ENCODE measurements at regions not wholly inside any gene's neighbourhood (a gene's known extent, or its start where the extent isn't known, plus 50 kb on each side); places are given as distances from the start of the nearest gene placed in this dataset.

GRCh38 chr4:145251391-145251790, 71.0 kb upstream of the OTUD4 start:
- H3K9ac ChIP-seq (ENCODE audit: low read depth, low read length, poor library complexity, severe bottlenecking), result no peak overlapping the region
- H3K9me2 ChIP-seq (replicated peaks; ENCODE audit: low read depth, low read length), result no peaks in the 10 kb centered on the region
- H4K20me1 ChIP-seq (ENCODE audit: insufficient read depth, low read length, poor library complexity, severe bottlenecking), result no peaks in the 10 kb centered on the region
- no peaks in the 10 kb centered on the region for H3F3A ChIP-seq (ENCODE audit: low read depth)
- H3K27me3 ChIP-seq (ENCODE audit: insufficient read depth, low read length, poor library complexity, severe bottlenecking), result no peaks in the 10 kb centered on the region
- no peaks in the 10 kb centered on the region for H3K36me3 ChIP-seq (ENCODE audit: insufficient read depth, low read length)
- no peak for TF ChIP-seq EZH2phosphoT487 (IDR thresholded peaks at IDR 0.05; ENCODE audit: borderline replicate concordance)
- no peak for TF ChIP-seq CTCF (conservative IDR thresholded peaks at IDR 0.05; ENCODE audit: low read length)
- H3K79me2 ChIP-seq (ENCODE audit: insufficient read depth, low read length), result no peaks in the 10 kb centered on the region
- no peak overlapping the region for H3K4me3 ChIP-seq (ENCODE audit: low read length, poor library complexity, severe bottlenecking)
- H3K4me2 ChIP-seq (ENCODE audit: low read depth, low read length, poor library complexity, severe bottlenecking), result no peak overlapping the region
- H3K9me3 ChIP-seq (ENCODE audit: insufficient read depth, low read depth, low read length), result no peaks in the 10 kb centered on the region
- H2AFZ ChIP-seq (ENCODE audit: low read length), result no peak overlapping the region
- H3K4me1 ChIP-seq (ENCODE audit: insufficient read depth, low read length, poor library complexity, severe bottlenecking), result no peaks in the 10 kb centered on the region

GRCh38 chr4:145248971-145249370, 68.6 kb upstream of the OTUD4 start:
- Histone ChIP-seq H3K4me1 (ENCODE audit: insufficient read depth, low read length, poor library complexity, severe bottlenecking) (no peaks in the 10 kb centered on the region), H3F3A (ENCODE audit: low read depth) (no peaks in the 10 kb centered on the region), H2AFZ (ENCODE audit: low read length) (no peak overlapping the region), H3K36me3 (ENCODE audit: insufficient read depth, low read length) (no peaks in the 10 kb centered on the region), H3K9me2 (replicated peaks; ENCODE audit: low read depth, low read length) (no peaks in the 10 kb centered on the region), H3K9me3 (ENCODE audit: insufficient read depth, low read depth, low read length) (no peaks in the 10 kb centered on the region), H4K20me1 (ENCODE audit: insufficient read depth, low read length, poor library complexity, severe bottlenecking) (no peaks in the 10 kb centered on the region), H3K4me3 (ENCODE audit: low read length, poor library complexity, severe bottlenecking) (no peak overlapping the region), H3K9ac (ENCODE audit: low read depth, low read length, poor library complexity, severe bottlenecking) (no peak overlapping the region), H3K27me3 (ENCODE audit: insufficient read depth, low read length, poor library complexity, severe bottlenecking) (no peaks in the 10 kb centered on the region), H3K4me2 (ENCODE audit: low read depth, low read length, poor library complexity, severe bottlenecking) (no peak overlapping the region), H3K79me2 (ENCODE audit: insufficient read depth, low read length) (no peaks in the 10 kb centered on the region)
- no peak for TF ChIP-seq EZH2phosphoT487 (IDR thresholded peaks at IDR 0.05; ENCODE audit: borderline replicate concordance)
- no peak for TF ChIP-seq CTCF (conservative IDR thresholded peaks at IDR 0.05; ENCODE audit: low read length)

GRCh38 chr4:145248502-145248901, 68.1 kb upstream of the OTUD4 start:
- Histone ChIP-seq H4K20me1 (ENCODE audit: insufficient read depth, low read length, poor library complexity, severe bottlenecking) (no peaks in the 10 kb centered on the region), H3K36me3 (ENCODE audit: insufficient read depth, low read length) (no peaks in the 10 kb centered on the region), H3K4me3 (ENCODE audit: low read length, poor library complexity, severe bottlenecking) (no peak overlapping the region), H3F3A (ENCODE audit: low read depth) (no peaks in the 10 kb centered on the region), H3K79me2 (ENCODE audit: insufficient read depth, low read length) (no peaks in the 10 kb centered on the region), H3K9ac (ENCODE audit: low read depth, low read length, poor library complexity, severe bottlenecking) (no peak overlapping the region), H3K4me1 (ENCODE audit: insufficient read depth, low read length, poor library complexity, severe bottlenecking) (no peaks in the 10 kb centered on the region), H3K4me2 (ENCODE audit: low read depth, low read length, poor library complexity, severe bottlenecking) (no peak overlapping the region), H3K27me3 (ENCODE audit: insufficient read depth, low read length, poor library complexity, severe bottlenecking) (no peaks in the 10 kb centered on the region), H2AFZ (ENCODE audit: low read length) (no peak overlapping the region), H3K9me3 (ENCODE audit: insufficient read depth, low read depth, low read length) (no peaks in the 10 kb centered on the region; the same call in 1 of the 2 replicates), H3K9me2 (replicated peaks; ENCODE audit: low read depth, low read length) (no peaks in the 10 kb centered on the region)
- TF ChIP-seq EZH2phosphoT487 (IDR thresholded peaks at IDR 0.05; ENCODE audit: borderline replicate concordance) (no peak), CTCF (conservative IDR thresholded peaks at IDR 0.05; ENCODE audit: low read length) (no peak)
